ENCODE measurements at regions not wholly inside any gene's neighbourhood (a gene's known extent, or its start where the extent isn't known, plus 50 kb on each side); places are given as distances from the start of the nearest gene placed in this dataset.
A peak's percentile ranks its signal among the peaks of the same experiment; 100 is the strongest.

DNA sequence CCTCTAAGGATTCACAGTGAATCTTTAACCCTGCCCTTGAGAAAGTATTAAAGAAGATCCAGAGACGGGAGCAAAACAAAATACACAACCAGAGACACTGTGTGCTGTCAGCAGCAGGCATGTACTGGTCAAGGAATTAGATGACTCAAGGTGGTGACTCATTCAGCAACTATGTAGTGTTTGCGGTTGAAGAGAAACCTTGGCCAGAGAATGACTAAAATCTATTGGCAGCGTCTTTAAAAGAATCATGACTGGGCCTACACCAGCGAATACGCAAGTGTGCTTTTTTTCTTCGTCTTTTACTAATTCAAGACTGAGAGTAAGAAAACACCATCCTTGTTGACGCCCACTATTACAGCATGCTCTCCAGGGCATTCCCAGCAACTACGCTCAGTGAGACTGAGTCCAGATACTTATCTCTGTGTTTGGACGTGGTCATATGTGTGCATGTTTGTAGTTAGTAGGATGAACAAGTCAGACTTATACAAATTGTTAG is 72.4 kb upstream of the BACH2 start:
- Histone ChIP-seq H3K4me1 (replicated peaks; ENCODE audit: insufficient read depth) (peaks cover 21% of the 10 kb centered on the region), H3K9me3 (ENCODE audit: insufficient read depth, low read depth) (no peaks in the 10 kb centered on the region), H3K27me3 (ENCODE audit: insufficient read depth, low read depth) (no peaks in the 10 kb centered on the region), H3K36me3 (ENCODE audit: low read depth) (no peaks in the 10 kb centered on the region), H2AFZ (no peak overlapping the region), H3K27ac (peak overlapping the region; percentile 78), H3K4me3 (no peak overlapping the region), H3K9me2 (ENCODE audit: insufficient read depth) (no peaks in the 10 kb centered on the region), H3K79me2 (ENCODE audit: low read depth) (no peaks in the 10 kb centered on the region), H4K20me1 (ENCODE audit: insufficient read depth) (no peaks in the 10 kb centered on the region), H3F3A (ENCODE audit: insufficient read depth, low read depth) (peaks cover 17% of the 10 kb centered on the region), H3K4me2 (peak overlapping the region; percentile 61)
- peak; percentile 72 to 97 for DNase-seq
- POLR2A ChIA-PET (ENCODE audit: unreplicated experiment): no interaction called here
- BruUV-seq (replicated peaks): no TSS peak
- CTCF ChIA-PET: interaction anchor here (0.9 to 1.5 kb wide), 2 partner anchors 110 to 429 kb away, joined by 7 to 12 read pairs; no protein-coding TSS in a partner anchor
- no peak for TF ChIP-seq EZH2 (IDR thresholded peaks at IDR 0.05; ENCODE audit: low read depth)
- TF ChIP-seq, protein P1, sequence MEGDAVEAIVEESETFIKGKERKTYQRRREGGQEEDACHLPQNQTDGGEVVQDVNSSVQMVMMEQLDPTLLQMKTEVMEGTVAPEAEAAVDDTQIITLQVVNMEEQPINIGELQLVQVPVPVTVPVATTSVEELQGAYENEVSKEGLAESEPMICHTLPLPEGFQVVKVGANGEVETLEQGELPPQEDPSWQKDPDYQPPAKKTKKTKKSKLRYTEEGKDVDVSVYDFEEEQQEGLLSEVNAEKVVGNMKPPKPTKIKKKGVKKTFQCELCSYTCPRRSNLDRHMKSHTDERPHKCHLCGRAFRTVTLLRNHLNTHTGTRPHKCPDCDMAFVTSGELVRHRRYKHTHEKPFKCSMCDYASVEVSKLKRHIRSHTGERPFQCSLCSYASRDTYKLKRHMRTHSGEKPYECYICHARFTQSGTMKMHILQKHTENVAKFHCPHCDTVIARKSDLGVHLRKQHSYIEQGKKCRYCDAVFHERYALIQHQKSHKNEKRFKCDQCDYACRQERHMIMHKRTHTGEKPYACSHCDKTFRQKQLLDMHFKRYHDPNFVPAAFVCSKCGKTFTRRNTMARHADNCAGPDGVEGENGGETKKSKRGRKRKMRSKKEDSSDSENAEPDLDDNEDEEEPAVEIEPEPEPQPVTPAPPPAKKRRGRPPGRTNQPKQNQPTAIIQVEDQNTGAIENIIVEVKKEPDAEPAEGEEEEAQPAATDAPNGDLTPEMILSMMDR (conservative IDR thresholded peaks at IDR 0.05): no peak
- intact Hi-C loops (cut with micrococcal nuclease; ENCODE audit: unreplicated experiment): loop anchor here (1.0 to 2.0 kb wide), 3 partner anchors 42 to 151 kb away; no protein-coding TSS in a partner anchor

DNA sequence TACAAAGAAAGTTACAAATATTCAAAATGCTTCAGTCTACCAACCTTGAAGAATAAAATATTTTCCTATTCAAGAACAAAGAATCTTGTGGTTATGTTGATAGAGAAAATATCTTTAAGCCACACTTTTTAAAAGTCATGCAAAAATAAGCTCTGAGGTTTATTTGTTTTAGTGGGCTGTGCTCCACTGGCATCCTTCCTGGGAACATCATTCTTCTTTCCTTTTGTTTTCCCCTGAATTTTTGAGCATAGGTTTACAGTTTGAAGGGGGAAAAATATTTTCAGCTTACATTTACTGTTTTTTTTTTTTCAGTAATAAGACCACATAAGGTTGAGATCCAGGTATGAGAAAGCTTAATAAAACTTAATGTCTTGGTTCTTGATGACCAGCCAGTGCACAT is 72.0 kb upstream of the BACH2 start:
- H2AFZ ChIP-seq: no peak overlapping the region
- BruUV-seq (replicated peaks): no TSS peak
- ChIA-PET POLR2A (ENCODE audit: unreplicated experiment) (no interaction called here), CTCF (interaction anchor here (0.6 to 1.5 kb wide), 5 partner anchors 87 to 428 kb away, joined by 3 to 12 read pairs (median 5); no protein-coding TSS in a partner anchor)
- intact Hi-C loops (cut with micrococcal nuclease; ENCODE audit: unreplicated experiment): loop anchor here (2.0 kb wide), 1 partner anchor 84 kb away; no protein-coding TSS in a partner anchor
- DNase-seq: peak in 1 of 2 experiments; percentile 8
- H3K36me3 ChIP-seq (ENCODE audit: low read depth): no peaks in the 10 kb centered on the region
- peaks cover 17% of the 10 kb centered on the region for H3F3A ChIP-seq (ENCODE audit: insufficient read depth, low read depth)
- H3K27me3 ChIP-seq (ENCODE audit: insufficient read depth, low read depth): no peaks in the 10 kb centered on the region
- no peak overlapping the region for H3K4me3 ChIP-seq
- H3K27ac ChIP-seq: peak overlapping the region; percentile 74
- H3K9me3 ChIP-seq (ENCODE audit: insufficient read depth, low read depth): no peaks in the 10 kb centered on the region
- no peaks in the 10 kb centered on the region for H3K9me2 ChIP-seq (ENCODE audit: insufficient read depth)
- H4K20me1 ChIP-seq (ENCODE audit: insufficient read depth): no peaks in the 10 kb centered on the region
- H3K4me2 ChIP-seq: peak overlapping the region; percentile 61
- no peaks in the 10 kb centered on the region for H3K79me2 ChIP-seq (ENCODE audit: low read depth)
- no peak for TF ChIP-seq EZH2 (IDR thresholded peaks at IDR 0.05; ENCODE audit: low read depth)
- H3K4me1 ChIP-seq (replicated peaks; ENCODE audit: insufficient read depth): peaks cover 21% of the 10 kb centered on the region

DNA sequence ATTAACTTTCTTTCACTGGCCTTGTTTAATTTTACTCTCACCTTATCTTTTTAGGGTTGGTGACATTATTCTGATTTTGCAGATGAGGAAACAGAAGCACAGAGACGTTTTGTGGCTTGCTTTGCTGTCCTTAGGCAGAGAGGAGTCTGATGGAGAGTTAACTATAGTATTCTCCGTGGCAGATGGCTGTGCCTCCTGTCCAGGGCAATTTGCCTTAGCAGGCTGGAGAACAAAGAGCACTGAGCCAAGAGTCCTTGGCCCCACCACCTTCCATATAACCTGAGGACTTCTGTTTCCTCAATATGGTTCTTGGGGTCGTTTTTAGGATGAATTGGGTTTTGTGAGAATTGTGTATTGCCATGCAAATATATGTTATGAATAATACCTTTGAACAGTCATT is 71.4 kb upstream of the BACH2 start:
- TF ChIP-seq EZH2 (IDR thresholded peaks at IDR 0.05; ENCODE audit: low read depth): no peak
- TF ChIP-seq, protein P1 (conservative IDR thresholded peaks at IDR 0.05): no peak
- H2AFZ ChIP-seq: no peak overlapping the region
- no peaks in the 10 kb centered on the region for H3K79me2 ChIP-seq (ENCODE audit: low read depth)
- no TSS peak for BruUV-seq (replicated peaks)
- no peak overlapping the region for H3K4me3 ChIP-seq
- H3K9me3 ChIP-seq (ENCODE audit: insufficient read depth, low read depth): no peaks in the 10 kb centered on the region
- no peak overlapping the region for H3K4me2 ChIP-seq
- peak overlapping the region; percentile 74 for H3K27ac ChIP-seq
- H3K27me3 ChIP-seq (ENCODE audit: insufficient read depth, low read depth): no peaks in the 10 kb centered on the region
- intact Hi-C loops (cut with micrococcal nuclease; ENCODE audit: unreplicated experiment): loop anchor here (2.0 kb wide), 1 partner anchor 83 kb away; no protein-coding TSS in a partner anchor
- CTCF ChIA-PET: interaction anchor here (0.6 to 1.5 kb wide), 5 partner anchors 88 to 428 kb away, joined by 3 to 12 read pairs (median 5); no protein-coding TSS in a partner anchor
- no peaks in the 10 kb centered on the region for H3K36me3 ChIP-seq (ENCODE audit: low read depth)
- no peaks in the 10 kb centered on the region for H3K9me2 ChIP-seq (ENCODE audit: insufficient read depth)
- H3K4me1 ChIP-seq (replicated peaks; ENCODE audit: insufficient read depth): peaks cover 21% of the 10 kb centered on the region
- POLR2A ChIA-PET (ENCODE audit: unreplicated experiment): no interaction called here
- peaks cover 17% of the 10 kb centered on the region for H3F3A ChIP-seq (ENCODE audit: insufficient read depth, low read depth)
- no peaks in the 10 kb centered on the region for H4K20me1 ChIP-seq (ENCODE audit: insufficient read depth)
- no peak for DNase-seq

Data from PC-9 (cell line).